ENCODE measurements at regions not wholly inside any gene's neighbourhood (a gene's known extent, or its start where the extent isn't known, plus 50 kb on each side); places are given as distances from the start of the nearest gene placed in this dataset.

DNA sequence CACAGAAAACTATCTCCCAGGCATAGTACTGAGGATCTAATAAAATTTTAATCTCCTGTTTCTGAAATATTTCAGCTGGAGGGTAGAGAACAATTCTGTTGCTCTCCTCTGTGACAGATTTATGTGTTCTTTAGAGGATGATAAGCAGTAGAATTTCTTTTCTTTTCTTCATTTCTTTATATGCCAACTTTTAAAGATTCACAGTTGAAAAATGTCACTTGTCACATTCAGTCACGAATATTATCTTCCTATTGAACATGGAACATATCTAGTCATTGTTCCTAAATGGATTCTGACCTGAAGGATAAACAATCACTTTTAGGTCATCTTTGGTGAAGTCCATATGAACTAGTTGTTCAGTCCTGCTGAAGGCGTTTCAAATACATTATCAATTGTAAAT, 585.5 kb upstream of the DPPA4 start:
- TF ChIP-seq CTCF (IDR thresholded peaks at IDR 0.05; ENCODE audit: borderline replicate concordance) = no peak
- no peaks in the 10 kb centered on the region for H3K4me1 ChIP-seq
- no peaks in the 10 kb centered on the region for H3K36me3 ChIP-seq
- H3K4me3 ChIP-seq = no peak overlapping the region
- no peak overlapping the region for H3K27ac ChIP-seq (replicated peaks)
- DNase-seq = no peak
- no peaks in the 10 kb centered on the region for H3K9me3 ChIP-seq (replicated peaks)
- no peaks in the 10 kb centered on the region for H3K27me3 ChIP-seq (ENCODE audit: low read depth)
- intact Hi-C loops (cut with micrococcal nuclease) = no loop called here

GRCh38 chr3:109923431-109923830, 586.1 kb upstream of the DPPA4 start:
- no peak for TF ChIP-seq CTCF (IDR thresholded peaks at IDR 0.05; ENCODE audit: borderline replicate concordance)
- H3K4me3 ChIP-seq = no peak overlapping the region
- no peaks in the 10 kb centered on the region for H3K9me3 ChIP-seq (replicated peaks)
- no peaks in the 10 kb centered on the region for H3K27me3 ChIP-seq (ENCODE audit: low read depth)
- H3K27ac ChIP-seq (replicated peaks) = no peak overlapping the region
- no peak for DNase-seq
- H3K4me1 ChIP-seq = no peaks in the 10 kb centered on the region
- intact Hi-C loops (cut with micrococcal nuclease) = no loop called here
- H3K36me3 ChIP-seq = no peaks in the 10 kb centered on the region

DNA sequence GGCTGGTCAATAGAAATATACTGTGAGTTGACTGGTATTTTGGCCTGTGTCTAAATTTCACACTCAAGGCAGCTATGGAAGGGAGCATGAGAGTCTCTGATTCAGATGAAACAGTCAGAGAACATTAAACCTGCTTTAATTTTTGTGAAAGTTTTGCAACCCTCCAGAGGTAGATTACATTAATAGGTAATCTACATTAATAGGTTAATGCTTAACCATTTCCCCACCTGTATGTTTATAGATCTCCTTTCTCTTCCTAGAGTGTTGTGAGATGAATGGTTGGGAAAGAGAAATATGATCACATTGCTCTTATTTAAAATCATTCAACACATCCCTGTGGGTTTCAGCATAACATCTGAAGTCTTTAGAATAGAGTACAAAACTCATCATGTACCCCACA, 586.9 kb upstream of the DPPA4 start:
- Histone ChIP-seq H3K27ac (replicated peaks) (no peak overlapping the region), H3K4me1 (no peaks in the 10 kb centered on the region), H3K27me3 (ENCODE audit: low read depth) (no peaks in the 10 kb centered on the region), H3K9me3 (replicated peaks) (no peaks in the 10 kb centered on the region), H3K36me3 (no peaks in the 10 kb centered on the region), H3K4me3 (no peak overlapping the region)
- DNase-seq = no peak
- TF ChIP-seq CTCF (IDR thresholded peaks at IDR 0.05; ENCODE audit: borderline replicate concordance) = no peak
- intact Hi-C loops (cut with micrococcal nuclease) = no loop called here

DNA sequence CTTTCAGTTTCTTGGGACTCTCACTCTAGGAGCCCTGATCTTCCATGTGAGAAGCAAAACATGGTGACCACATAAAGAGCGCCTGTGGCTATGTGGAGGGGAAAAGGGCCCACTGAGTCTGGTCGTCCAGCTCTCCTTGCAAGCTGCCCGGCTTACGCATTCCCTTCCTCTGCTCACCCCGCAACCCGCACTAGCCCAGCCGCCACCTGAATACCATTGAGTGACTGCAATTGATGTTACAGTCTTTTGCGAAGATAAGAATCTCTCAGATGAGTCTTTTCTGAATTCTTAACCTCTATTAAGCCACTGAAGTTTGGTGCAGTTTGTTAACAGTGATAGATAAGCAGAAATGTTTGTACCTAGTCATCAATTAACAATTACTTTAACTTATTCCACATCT, 589.0 kb upstream of the DPPA4 start:
- DNase-seq = no peak
- Histone ChIP-seq H3K27me3 (ENCODE audit: low read depth) (no peaks in the 10 kb centered on the region), H3K36me3 (no peaks in the 10 kb centered on the region), H3K4me3 (no peak overlapping the region), H3K4me1 (no peaks in the 10 kb centered on the region), H3K9me3 (replicated peaks) (no peaks in the 10 kb centered on the region), H3K27ac (replicated peaks) (no peak overlapping the region)
- TF ChIP-seq CTCF (IDR thresholded peaks at IDR 0.05; ENCODE audit: borderline replicate concordance) = no peak
- intact Hi-C loops (cut with micrococcal nuclease) = no loop called here

GRCh38 chr3:109927161-109927560, 589.8 kb upstream of the DPPA4 start:
- intact Hi-C loops (cut with micrococcal nuclease) = no loop called here
- H3K4me3 ChIP-seq = no peak overlapping the region
- no peaks in the 10 kb centered on the region for H3K9me3 ChIP-seq (replicated peaks)
- no peak for DNase-seq
- H3K36me3 ChIP-seq = no peaks in the 10 kb centered on the region
- no peak overlapping the region for H3K27ac ChIP-seq (replicated peaks)
- no peaks in the 10 kb centered on the region for H3K27me3 ChIP-seq (ENCODE audit: low read depth)
- no peak for TF ChIP-seq CTCF (IDR thresholded peaks at IDR 0.05; ENCODE audit: borderline replicate concordance)
- no peaks in the 10 kb centered on the region for H3K4me1 ChIP-seq

DNA sequence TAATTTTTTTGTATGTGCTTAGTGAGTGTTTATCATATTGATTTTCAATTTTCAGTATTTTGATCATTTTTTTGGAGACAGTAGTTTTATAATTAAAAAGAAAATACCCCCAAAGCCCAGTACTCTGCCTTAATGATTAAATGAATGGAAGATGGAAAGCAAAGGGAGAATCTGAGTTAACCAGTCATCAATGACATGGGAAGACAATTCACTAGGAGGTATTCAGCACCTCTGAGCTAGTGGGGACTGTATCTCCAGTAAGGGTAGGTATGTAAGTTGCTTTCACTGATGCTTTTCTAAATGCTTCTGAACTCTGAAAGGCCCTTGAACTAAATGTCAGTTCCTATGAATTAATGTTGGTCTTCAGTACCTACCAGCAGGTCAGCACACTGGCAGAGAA, 590.4 kb upstream of the DPPA4 start:
- intact Hi-C loops (cut with micrococcal nuclease) = no loop called here
- no peaks in the 10 kb centered on the region for H3K4me1 ChIP-seq
- H3K9me3 ChIP-seq (replicated peaks) = no peaks in the 10 kb centered on the region
- H3K27me3 ChIP-seq (ENCODE audit: low read depth) = no peaks in the 10 kb centered on the region
- H3K4me3 ChIP-seq = no peak overlapping the region
- no peak for DNase-seq
- H3K27ac ChIP-seq (replicated peaks) = no peak overlapping the region
- no peak for TF ChIP-seq CTCF (IDR thresholded peaks at IDR 0.05; ENCODE audit: borderline replicate concordance)
- H3K36me3 ChIP-seq = no peaks in the 10 kb centered on the region
